HG02973 (cell line): ENCODE measurements at regions not wholly inside any gene's neighbourhood (a gene's known extent, or its start where the extent isn't known, plus 50 kb on each side); places are given as distances from the start of the nearest gene placed in this dataset.

ENCODE experiments used
- ATAC-seq: cut with Tn5 transposase; IDR thresholded peaks from one replicate; pipeline ENCODE4 v1.9.1; 2021; ENCODE audit warnings: moderate library complexity; ENCODE audit not compliant: unreplicated experiment

DNA sequence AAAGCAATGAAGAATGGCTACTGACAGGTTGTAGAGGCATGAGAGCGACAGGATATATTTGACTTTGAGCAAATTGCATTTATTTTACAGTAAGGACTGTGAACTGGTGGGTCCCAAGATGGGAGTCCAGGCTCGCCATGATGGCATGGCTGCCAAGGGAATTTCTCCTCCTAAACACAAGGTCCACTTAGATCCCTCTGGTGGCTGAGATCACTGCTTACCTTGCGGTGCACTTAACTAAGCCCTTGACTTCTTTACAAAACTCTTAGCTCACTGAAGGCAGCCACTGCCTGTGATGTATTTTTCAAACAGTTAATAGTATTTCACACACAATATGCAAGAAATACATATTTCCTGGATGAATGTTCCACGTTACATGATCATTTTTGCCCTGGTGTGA lies 50.3 kb upstream of the SORBS2 start:
- no peak for ATAC-seq

DNA sequence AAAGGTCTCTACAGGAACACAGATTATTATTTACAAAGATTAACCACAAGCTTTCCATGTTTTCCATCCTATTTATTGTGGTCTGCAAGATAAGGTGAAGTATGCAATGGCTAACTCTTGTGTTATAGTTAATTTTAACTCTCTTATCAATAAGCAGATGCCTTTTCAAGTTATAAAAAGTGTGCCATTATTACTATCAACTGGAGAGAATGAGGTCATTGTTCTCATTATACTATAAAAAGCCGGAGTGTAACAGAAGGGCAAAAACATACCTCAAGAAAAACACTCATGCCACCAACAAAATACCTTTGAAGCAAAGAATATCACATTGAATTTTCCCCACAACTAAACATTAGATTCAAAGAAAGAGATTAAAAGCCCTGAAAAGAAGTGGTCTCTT lies 52.0 kb upstream of the SORBS2 start:
- no peak for ATAC-seq

- ATAC-seq = no peak
Observed at GRCh38 chr4:185865901-185866328, 53.9 kb upstream of the SORBS2 start.

- ATAC-seq = no peak
Observed at GRCh38 chr4:185867770-185868169, 55.8 kb upstream of the SORBS2 start.

- ATAC-seq = no peak
Observed at GRCh38 chr4:185868983-185869382, 57.0 kb upstream of the SORBS2 start.

- ATAC-seq = no peak
Observed at GRCh38 chr4:185869427-185869826, 57.4 kb upstream of the SORBS2 start.

GRCh38 chr4:185870366-185870765 lies 58.4 kb upstream of the SORBS2 start:
- ATAC-seq = no peak

DNA sequence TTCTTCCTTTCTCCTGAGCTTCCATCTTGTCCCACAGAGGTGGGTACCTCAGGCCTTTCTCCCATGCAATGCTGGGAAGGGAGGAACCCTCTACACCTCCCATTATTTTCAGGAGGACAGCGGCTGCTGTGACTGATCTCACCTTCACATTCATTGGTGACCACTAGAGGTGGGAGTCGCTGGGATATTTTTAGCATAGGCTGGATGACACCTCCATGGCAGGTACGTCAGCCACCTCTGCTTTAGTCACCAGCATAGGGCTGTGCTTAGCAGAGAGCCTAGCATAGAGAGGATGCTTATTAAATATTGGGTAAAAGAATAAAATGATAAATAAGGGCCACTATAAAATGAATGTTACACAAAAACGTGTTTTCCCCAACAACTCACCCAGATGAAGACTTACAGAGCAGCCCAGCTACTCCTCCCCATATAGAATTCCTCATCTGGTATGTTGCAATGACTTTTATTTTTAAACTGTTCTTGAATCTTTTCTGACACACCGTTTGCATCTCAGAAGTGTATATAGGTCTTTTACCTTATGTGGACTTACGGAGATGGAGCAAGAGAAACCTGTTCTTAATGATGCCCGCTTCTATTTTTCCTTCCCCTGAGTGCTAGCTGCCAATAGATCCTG lies 60.9 kb upstream of the SORBS2 start:
- ATAC-seq = no peak

DNA sequence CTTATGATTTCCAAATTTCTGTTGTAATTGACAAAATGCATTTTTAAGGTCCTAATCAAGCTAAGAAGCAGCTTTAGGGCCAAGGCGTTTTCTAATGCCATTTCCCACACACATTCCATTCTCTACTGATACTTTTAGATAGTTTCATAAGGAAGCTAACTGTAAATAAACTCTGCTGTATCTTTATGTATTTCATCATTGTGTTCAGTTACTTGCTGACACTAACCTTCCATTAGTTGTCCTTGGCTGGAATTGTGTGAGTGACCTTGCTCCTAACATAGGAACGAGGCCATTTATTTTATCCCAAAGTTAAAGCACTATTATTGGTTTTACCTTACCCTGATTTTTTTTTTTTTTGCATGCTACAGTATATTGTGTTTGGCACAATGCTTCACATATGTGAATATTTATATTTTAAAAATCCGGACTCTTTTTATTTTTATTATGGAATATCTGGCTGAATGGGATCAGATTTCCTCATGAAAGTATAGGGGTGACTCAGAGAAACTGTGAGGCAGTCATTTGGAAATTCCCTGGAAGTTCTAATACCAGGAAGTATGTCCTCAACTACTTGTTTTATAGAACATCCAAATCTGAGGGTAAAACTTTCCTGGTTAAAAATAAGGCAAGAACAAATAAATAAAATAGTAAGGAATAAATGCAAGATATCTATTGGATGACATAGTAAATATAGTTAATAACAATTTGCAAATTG lies 62.7 kb upstream of the SORBS2 start:
- no peak for ATAC-seq

GRCh38 chr4:185875316-185875907 lies 63.4 kb upstream of the SORBS2 start:
- ATAC-seq = no peak

DNA sequence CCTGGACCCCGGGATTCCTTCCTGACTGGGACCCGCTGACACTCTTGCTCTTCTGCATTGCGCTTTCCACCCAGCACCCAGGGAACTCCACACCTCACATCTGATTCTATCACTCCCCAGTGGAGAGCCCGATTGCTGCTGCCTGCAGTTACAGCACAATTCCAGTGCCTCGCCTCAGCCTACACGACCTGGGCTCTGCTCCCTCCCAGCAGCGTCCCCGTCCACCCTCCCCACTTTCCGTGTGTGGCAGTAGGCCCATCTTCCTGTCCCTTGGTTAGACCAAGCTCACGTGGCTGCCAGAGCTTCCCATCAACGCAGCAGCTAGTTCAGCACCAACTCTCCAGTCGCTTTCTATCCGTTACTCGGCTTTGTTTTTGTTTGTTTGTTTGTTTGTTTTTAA lies 66.6 kb upstream of the SORBS2 start:
- ATAC-seq = no peak

DNA sequence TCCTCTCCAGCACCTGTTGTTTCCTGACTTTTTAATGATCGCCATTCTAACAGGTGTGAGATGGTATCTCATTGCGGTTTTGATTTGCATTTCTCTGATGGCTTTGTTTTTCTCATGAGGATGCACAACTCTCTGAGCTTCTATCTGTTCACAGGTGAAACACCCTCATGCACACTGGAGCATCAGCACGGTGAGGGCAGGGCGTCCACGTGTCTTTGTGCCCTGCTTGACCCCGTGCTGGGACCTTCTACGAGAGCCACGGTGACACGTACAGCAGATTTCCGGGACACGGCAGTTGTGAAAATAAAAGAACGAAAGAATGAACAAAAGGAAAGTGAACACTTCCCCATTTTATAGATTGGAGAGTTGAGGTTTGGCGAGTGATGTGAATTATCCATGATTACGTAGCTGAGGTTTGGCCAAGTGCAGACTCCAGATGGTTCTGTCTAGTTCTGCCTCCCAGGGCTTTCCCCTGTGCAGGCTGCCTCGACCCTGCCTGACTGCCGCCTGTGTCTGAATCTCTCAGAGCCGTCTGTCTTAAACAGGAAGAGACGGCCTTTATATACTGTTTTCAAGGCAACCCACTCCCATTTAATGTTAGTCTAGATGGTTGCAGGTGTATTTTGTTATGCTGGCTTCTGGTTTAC lies 67.8 kb upstream of the SORBS2 start:
- peak; percentile 65 for ATAC-seq

GRCh38 chr4:185880571-185880970 lies 68.6 kb upstream of the SORBS2 start:
- ATAC-seq = no peak

DNA sequence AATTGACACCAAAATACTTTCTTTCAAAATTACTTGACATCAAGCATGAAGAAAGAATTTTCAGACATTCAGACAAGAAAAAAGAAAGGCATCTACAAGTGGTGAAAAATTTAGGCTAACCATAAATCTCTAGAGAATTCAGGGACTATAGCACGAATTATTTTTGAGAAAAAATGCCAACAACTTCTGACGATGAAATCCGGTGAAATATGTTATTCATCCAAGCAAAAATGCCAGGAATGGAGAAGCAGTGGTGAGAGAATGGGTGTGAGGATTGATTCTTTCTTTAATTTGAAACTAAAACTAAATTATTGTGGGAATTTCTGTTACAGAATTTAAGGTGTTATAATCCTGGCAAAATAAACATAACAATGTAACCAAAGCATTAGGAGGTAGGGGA lies 69.4 kb upstream of the SORBS2 start:
- no peak for ATAC-seq

- ATAC-seq = no peak
Observed at GRCh38 chr4:185883591-185883990, 71.6 kb upstream of the SORBS2 start.

- no peak for ATAC-seq
Observed at GRCh38 chr4:185885075-185885474, 73.1 kb upstream of the SORBS2 start.

GRCh38 chr4:185885604-185886003 lies 73.6 kb upstream of the SORBS2 start:
- no peak for ATAC-seq

GRCh38 chr4:185886832-185887524 lies 75.0 kb upstream of the SORBS2 start:
- ATAC-seq = no peak

DNA sequence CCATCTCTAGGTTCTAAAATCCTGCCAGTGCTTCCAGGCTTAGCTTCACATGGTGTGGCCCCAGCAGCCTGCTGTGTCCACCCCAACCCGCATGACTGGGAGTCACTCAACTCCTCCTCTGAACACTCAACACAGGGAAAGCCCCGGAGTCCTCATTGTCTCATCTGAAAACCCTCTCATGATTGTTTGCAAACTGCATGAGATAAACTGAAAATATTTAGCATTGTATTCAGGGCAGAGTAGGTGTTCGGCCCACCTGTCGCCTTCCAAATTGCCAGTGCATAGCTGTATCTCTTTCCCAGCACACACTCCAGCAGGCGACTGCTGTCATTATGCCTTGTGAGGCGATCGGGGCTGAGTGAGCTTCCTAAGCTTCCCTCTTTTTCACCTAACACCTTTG lies 76.7 kb upstream of the SORBS2 start:
- ATAC-seq = no peak

GRCh38 chr4:185889585-185889984 lies 77.6 kb upstream of the SORBS2 start:
- ATAC-seq = no peak

- ATAC-seq = no peak
Observed at GRCh38 chr4:185890196-185890595, 78.2 kb upstream of the SORBS2 start.
